HEK293 (cell line): ENCODE measurements at regions not wholly inside any gene's neighbourhood (a gene's known extent, or its start where the extent isn't known, plus 50 kb on each side); places are given as distances from the start of the nearest gene placed in this dataset.

Experiments
- ATF2 ChIP-seq: fragments of 450-650 bp; formaldehyde crosslinking; IDR thresholded peaks from 2 replicates; pipeline ENCODE4 v1.5.1; 2016; ENCODE audit warnings: missing biosample characterization, missing genetic modification characterization, low read depth
- CTCF ChIP-seq: fragments of 450-650 bp; formaldehyde crosslinking; IDR thresholded peaks from 2 replicates; pipeline ENCODE4 v1.5.1; 2016; ENCODE audit warnings: missing biosample characterization, missing genetic modification characterization
- KLF8 ChIP-seq: fragments of 450-650 bp; formaldehyde crosslinking; IDR thresholded peaks from 2 replicates; pipeline ENCODE4 v1.5.1; 2016; ENCODE audit warnings: missing biosample characterization, missing genetic modification characterization
- PATZ1 ChIP-seq: fragments of 450-650 bp; formaldehyde crosslinking; IDR thresholded peaks from 2 replicates; pipeline ENCODE4 v1.5.1; 2016; ENCODE audit warnings: missing biosample characterization, missing genetic modification characterization
- REST ChIP-seq: fragments of 450-650 bp; formaldehyde crosslinking; IDR thresholded peaks from 2 replicates; pipeline ENCODE4 v1.5.1; 2016; ENCODE audit warnings: missing biosample characterization, missing genetic modification characterization
- ZBTB44 ChIP-seq: fragments of 450-650 bp; IDR thresholded peaks from 2 replicates; pipeline ENCODE4 v1.5.1; 2018; ENCODE audit warnings: missing biosample characterization, mild to moderate bottlenecking, missing genetic modification characterization
- ZNF112 ChIP-seq: fragments of 450-650 bp; formaldehyde crosslinking; IDR thresholded peaks from 2 replicates; pipeline ENCODE4 v1.5.0; 2017; ENCODE audit warnings: missing biosample characterization, missing genetic modification characterization
- ZNF211 ChIP-seq: fragments of 450-650 bp; formaldehyde crosslinking; IDR thresholded peaks from 2 replicates; pipeline ENCODE4 v1.5.1; 2016; ENCODE audit warnings: low read depth, missing biosample characterization, missing genetic modification characterization
- ZNF416 ChIP-seq: fragments of 450-650 bp; formaldehyde crosslinking; IDR thresholded peaks from 2 replicates; pipeline ENCODE4 v1.5.1; 2016; ENCODE audit warnings: missing biosample characterization, missing genetic modification characterization
- ZNF423 ChIP-seq: fragments of 450-650 bp; formaldehyde crosslinking; IDR thresholded peaks from 2 replicates; pipeline ENCODE4 v1.5.1; 2016; ENCODE audit warnings: missing biosample characterization, missing genetic modification characterization
- ZNF48 ChIP-seq: fragments of 450-650 bp; formaldehyde crosslinking; IDR thresholded peaks from 2 replicates; pipeline ENCODE4 v1.5.1; 2016; ENCODE audit warnings: missing biosample characterization, missing genetic modification characterization
- ZNF513 ChIP-seq: fragments of 450-650 bp; IDR thresholded peaks from 2 replicates; pipeline ENCODE4 v1.5.1; 2018; ENCODE audit warnings: missing biosample characterization, missing genetic modification characterization
- ZNF549 ChIP-seq: fragments of 450-650 bp; IDR thresholded peaks from 2 replicates; pipeline ENCODE4 v1.5.1; 2018; ENCODE audit warnings: missing biosample characterization, missing genetic modification characterization, mild to moderate bottlenecking, inconsistent platforms, moderate library complexity
- ZNF747 ChIP-seq: fragments of 450-650 bp; formaldehyde crosslinking; IDR thresholded peaks from 2 replicates; pipeline ENCODE4 v1.5.1; 2016; ENCODE audit warnings: missing biosample characterization, missing genetic modification characterization

- TF ChIP-seq ZNF513 (tag by site-specific recombination) = no peak
- no peak for TF ChIP-seq ZBTB44 (tag by site-specific recombination)
- no peak for TF ChIP-seq CTCF (tag by site-specific recombination)
- no peak for TF ChIP-seq ZNF211 (tag by site-specific recombination)
- no peak for TF ChIP-seq ZNF112 (tag by site-specific recombination)
- no peak for TF ChIP-seq ATF2 (tag by site-specific recombination)
- TF ChIP-seq ZNF423 (tag by site-specific recombination) = no peak
- TF ChIP-seq KLF8 (tag by site-specific recombination) = no peak
- no peak for TF ChIP-seq ZNF416 (tag by site-specific recombination)
- no peak for TF ChIP-seq REST (tag by site-specific recombination)
- no peak for TF ChIP-seq ZNF48
- no peak for TF ChIP-seq ZNF747 (tag by site-specific recombination)
- no peak for TF ChIP-seq ZNF549 (tag by site-specific recombination)
- TF ChIP-seq PATZ1 (tag by site-specific recombination) = no peak
Measured at GRCh38 chr15:55037071-55037470, 159.7 kb downstream of the RSL24D1 start.
